ENCODE measurements at regions not wholly inside any gene's neighbourhood (a gene's known extent, or its start where the extent isn't known, plus 50 kb on each side); places are given as distances from the start of the nearest gene placed in this dataset.

- no peak overlapping the region for H3K4me3 ChIP-seq (ENCODE audit: low read depth, low read length)
- no peak for TF ChIP-seq CTCF (IDR thresholded peaks at IDR 0.05; ENCODE audit: borderline replicate concordance, insufficient read depth, low read depth, low read length)
These were observed 344.1 kb upstream of the NXPH2 start for GRCh38 chr2:139124271-139124670.

- no peak for TF ChIP-seq CTCF (IDR thresholded peaks at IDR 0.05; ENCODE audit: borderline replicate concordance, insufficient read depth, low read depth, low read length)
- H3K4me3 ChIP-seq (ENCODE audit: low read depth, low read length), result no peak overlapping the region
These were observed 343.6 kb upstream of the NXPH2 start for GRCh38 chr2:139123795-139124194.

DNA sequence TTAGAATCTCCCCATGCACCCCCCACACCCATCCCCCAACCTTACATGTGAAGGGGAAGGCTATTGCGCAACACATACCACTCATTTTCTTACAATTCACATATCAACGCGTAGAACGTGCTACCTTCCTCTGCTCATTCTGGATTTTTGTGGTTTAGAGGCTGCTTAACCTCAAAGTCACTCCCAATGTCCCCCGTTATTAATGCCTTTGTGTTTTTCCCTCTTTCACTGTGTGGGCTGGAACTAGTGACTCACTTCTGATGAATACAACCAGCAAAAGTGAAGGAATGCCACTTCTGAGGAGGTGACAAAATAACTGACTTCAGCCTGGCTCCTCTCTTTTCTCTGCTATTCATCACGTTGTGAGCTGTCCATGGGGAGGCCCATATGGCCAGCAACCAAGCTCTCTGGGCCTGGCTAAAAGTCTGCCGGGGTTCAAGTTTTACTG lies 342.5 kb upstream of the NXPH2 start:
- no peak overlapping the region for H3K4me3 ChIP-seq (ENCODE audit: low read depth, low read length)
- TF ChIP-seq CTCF (IDR thresholded peaks at IDR 0.05; ENCODE audit: borderline replicate concordance, insufficient read depth, low read depth, low read length), result no peak

- TF ChIP-seq CTCF (IDR thresholded peaks at IDR 0.05; ENCODE audit: borderline replicate concordance, insufficient read depth, low read depth, low read length), result no peak
These were observed 319.5 kb upstream of the NXPH2 start for GRCh38 chr2:139099721-139100120.

DNA sequence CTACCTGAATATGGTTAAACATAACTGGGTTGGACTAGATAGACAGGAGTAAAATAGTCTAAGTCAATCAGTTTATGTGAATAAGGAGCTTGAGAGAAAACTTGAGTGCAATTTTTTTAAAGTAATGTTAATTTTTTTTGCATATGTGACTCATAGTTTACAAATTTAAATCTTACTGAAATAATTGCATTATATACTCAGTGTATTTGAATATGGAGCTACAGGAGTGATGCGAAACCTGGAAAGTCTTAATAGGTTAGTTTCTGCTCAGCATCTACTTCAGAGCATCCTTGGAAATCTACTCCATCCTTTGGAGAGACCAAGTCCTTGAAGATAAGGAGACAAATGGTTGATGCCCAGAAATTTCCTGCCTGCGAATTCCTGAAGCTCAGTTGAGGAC lies 318.8 kb upstream of the NXPH2 start:
- TF ChIP-seq CTCF (IDR thresholded peaks at IDR 0.05; ENCODE audit: borderline replicate concordance, insufficient read depth, low read depth, low read length), result no peak
- no peak overlapping the region for H3K4me3 ChIP-seq (ENCODE audit: low read depth, low read length)

More at GRCh38 chr2:139099721-139100120, 319.5 kb upstream of the NXPH2 start:
- H3K4me3 ChIP-seq (ENCODE audit: low read depth, low read length), result no peak overlapping the region

GRCh38 chr2:139083121-139083520 lies 302.9 kb upstream of the NXPH2 start:
- H3K4me3 ChIP-seq (ENCODE audit: low read depth, low read length), result no peak overlapping the region
- TF ChIP-seq CTCF (IDR thresholded peaks at IDR 0.05; ENCODE audit: borderline replicate concordance, insufficient read depth, low read depth, low read length), result no peak

GRCh38 chr2:139080244-139080643 lies 300.1 kb upstream of the NXPH2 start:
- TF ChIP-seq CTCF (IDR thresholded peaks at IDR 0.05; ENCODE audit: borderline replicate concordance, insufficient read depth, low read depth, low read length), result no peak
- no peak overlapping the region for H3K4me3 ChIP-seq (ENCODE audit: low read depth, low read length)

Measured in GM12875 (cell line).